Glomerular endothelial cell (primary cell): ENCODE measurements at regions not wholly inside any gene's neighbourhood (a gene's known extent, or its start where the extent isn't known, plus 50 kb on each side); places are given as distances from the start of the nearest gene placed in this dataset.
A peak's percentile ranks its signal among the peaks of the same experiment; 100 is the strongest.

Source experiments
- DNase-seq: peaks from one replicate; pipeline ENCODE4 v3.0.0-alpha.2; 2011; ENCODE audit warnings: low read depth, low spot score; ENCODE audit errors: extremely low read depth

DNA sequence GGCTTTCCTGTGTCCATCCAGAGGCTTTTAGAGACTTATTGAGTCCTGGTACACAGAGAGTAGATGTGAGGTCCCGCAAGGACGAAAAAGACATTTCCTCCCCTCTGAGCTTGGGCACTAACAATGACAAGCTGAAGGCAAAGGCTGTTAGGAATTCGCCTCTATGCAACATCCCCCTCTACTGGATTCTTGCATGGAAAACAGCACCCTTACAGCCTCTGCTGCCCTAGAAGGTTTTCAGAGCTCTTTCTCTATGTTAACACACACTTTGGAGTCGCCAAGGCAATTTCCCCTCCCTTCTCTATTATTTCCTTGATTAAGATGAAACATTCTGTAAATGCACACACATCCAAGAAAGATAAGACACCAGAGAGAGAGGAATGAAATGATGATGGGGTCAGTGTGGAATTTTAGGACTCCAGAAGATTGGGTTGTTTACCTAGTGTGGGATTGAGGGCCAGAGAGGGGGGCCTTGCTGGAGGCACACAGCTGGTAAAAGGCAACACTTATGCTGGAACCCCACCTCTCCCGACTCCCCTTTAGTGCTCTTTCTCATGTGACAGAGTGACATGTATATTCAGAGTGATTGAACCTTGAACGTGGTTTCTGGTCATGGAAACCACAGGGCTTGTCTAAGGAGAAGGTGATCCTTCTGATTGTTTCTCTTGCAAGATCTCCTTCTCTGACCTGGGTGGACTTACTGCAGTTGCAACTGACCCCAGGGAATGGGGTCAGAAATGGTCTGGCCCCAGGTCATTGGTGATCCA, 300.7 kb downstream of the CLIC5 start:
- DNase-seq, result peak; percentile 78

DNA sequence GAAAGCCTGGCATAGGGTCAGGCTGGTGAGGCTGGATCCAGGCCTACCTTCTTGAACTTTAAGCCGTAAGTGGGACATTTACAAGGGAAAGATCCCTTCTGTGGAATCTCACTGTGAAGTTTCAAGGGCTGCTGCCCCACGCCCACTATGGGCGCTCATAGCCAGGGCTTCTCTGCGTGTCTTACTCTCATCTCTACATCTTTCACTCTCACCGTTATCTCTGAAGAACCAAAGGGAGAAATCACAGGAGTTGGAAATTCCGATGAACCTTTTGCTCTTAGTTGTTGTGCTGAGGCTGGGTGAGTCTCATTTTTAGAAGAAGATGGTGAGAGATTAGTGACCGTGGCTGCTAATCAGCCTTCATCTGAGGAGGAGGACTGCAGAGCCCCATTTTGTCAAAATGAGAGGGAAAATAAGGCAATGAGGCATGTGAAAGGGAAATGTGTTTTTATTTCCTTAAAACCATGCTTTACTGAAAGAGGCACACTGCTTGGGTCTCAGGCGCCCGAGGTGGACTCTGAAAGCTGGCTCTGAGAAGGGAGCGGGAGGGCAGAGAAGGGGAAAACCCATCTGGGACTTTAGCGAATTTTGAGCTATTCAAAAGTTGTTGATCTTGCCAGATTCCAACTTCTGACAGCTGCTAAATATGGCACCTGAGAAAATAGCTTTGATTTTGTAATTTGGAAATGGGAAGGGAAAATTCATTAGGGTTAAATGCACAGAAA, 301.5 kb downstream of the CLIC5 start:
- DNase-seq, result no peak
